ENCODE measurements at regions not wholly inside any gene's neighbourhood (a gene's known extent, or its start where the extent isn't known, plus 50 kb on each side); places are given as distances from the start of the nearest gene placed in this dataset.
"Not testable (repeated sequence)": the region's sequence is repeated elsewhere in the genome, so short reads cannot be mapped to it uniquely, and the experiment has no call there.

DNA sequence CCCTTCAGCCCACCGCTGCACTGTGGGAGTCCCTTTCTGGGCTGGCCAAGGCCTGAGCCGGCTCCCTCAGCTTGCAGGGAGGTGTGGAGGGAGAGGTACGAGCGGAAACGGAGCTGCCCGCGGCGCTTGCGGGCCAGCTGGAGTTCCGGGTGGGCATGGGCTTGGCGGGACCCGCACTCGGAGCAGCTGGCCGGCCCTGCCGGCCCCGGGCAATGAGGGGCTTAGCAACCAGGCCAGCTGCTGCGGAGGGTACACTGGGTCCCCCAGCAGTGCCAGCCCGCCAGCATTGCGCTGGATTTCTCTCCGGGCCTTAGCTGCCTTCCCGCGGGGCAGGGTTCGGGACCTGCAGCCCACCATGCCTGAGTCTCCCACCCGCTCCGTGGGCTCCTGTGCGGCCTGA is 620.6 kb downstream of the SLITRK5 start:
- TF ChIP-seq, protein P1, sequence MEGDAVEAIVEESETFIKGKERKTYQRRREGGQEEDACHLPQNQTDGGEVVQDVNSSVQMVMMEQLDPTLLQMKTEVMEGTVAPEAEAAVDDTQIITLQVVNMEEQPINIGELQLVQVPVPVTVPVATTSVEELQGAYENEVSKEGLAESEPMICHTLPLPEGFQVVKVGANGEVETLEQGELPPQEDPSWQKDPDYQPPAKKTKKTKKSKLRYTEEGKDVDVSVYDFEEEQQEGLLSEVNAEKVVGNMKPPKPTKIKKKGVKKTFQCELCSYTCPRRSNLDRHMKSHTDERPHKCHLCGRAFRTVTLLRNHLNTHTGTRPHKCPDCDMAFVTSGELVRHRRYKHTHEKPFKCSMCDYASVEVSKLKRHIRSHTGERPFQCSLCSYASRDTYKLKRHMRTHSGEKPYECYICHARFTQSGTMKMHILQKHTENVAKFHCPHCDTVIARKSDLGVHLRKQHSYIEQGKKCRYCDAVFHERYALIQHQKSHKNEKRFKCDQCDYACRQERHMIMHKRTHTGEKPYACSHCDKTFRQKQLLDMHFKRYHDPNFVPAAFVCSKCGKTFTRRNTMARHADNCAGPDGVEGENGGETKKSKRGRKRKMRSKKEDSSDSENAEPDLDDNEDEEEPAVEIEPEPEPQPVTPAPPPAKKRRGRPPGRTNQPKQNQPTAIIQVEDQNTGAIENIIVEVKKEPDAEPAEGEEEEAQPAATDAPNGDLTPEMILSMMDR (IDR thresholded peaks at IDR 0.05), result not testable (repeated sequence)
- not testable (repeated sequence) for TF ChIP-seq POLR2A (IDR thresholded peaks at IDR 0.05)

All from esophagus squamous epithelium (tissue), 4 donors.